ENCODE measurements at regions not wholly inside any gene's neighbourhood (a gene's known extent, or its start where the extent isn't known, plus 50 kb on each side); places are given as distances from the start of the nearest gene placed in this dataset.
"Not testable (repeated sequence)": the region's sequence is repeated elsewhere in the genome, so short reads cannot be mapped to it uniquely, and the experiment has no call there.

DNA sequence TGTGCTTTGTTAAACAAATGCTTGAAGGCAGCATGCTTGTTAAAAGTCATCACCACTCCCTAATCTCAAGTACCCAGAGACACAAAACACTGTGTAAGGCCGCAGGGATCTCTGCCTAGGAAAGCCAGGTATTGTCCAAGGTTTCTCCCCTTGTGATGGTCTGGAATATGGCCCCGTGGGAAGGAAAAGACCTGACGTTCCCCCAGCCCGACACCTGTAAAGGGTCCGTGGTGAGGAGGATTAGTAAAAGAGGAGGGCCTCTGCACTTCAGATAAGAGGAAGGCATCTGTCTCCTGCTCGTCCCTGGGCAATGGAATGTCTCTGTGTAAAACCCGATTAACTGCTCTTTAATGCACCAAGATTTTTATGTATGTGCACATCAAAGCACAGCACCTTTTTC is 49.9 kb upstream of the ZNF527 start:
- not testable (repeated sequence) for TF ChIP-seq CTCF (conservative IDR thresholded peaks at IDR 0.05); EZH2 (IDR thresholded peaks at IDR 0.05; ENCODE audit: low read depth)
